T-helper 1 cell treated with Interleukin-12 subunit alpha and Interleukin-12 subunit beta and Interleukin-4 antibody, amounts not matched to agents 30 μg/mL and 1 μg/mL, for 36 hours (primary cell): ENCODE measurements at regions not wholly inside any gene's neighbourhood (a gene's known extent, or its start where the extent isn't known, plus 50 kb on each side); places are given as distances from the start of the nearest gene placed in this dataset.

Experiments used
- H3K27ac Mint-ChIP-seq: one replicate; pipeline ENCODE4 v1.8.0; 2021; ENCODE audit warnings: mild to moderate bottlenecking, mixed read lengths
- H3K27me3 Mint-ChIP-seq: one replicate; pipeline ENCODE4 v1.8.0; 2021; ENCODE audit warnings: low read depth, mixed read lengths
- H3K36me3 Mint-ChIP-seq: one replicate; pipeline ENCODE4 v1.8.0; 2021; ENCODE audit warnings: low read depth, mixed read lengths
- H3K4me1 Mint-ChIP-seq: one replicate; pipeline ENCODE4 v1.8.0; 2021; ENCODE audit warnings: low read depth, mixed read lengths
- H3K4me3 Mint-ChIP-seq: one replicate; pipeline ENCODE4 v1.8.0; 2021; ENCODE audit warnings: mild to moderate bottlenecking, moderate library complexity, mixed read lengths
- H3K9me3 Mint-ChIP-seq: one replicate; pipeline ENCODE4 v1.8.0; 2021; ENCODE audit warnings: mixed read lengths

- H3K4me1 Mint-ChIP-seq, result no peaks in the 10 kb centered on the region
- H3K4me3 Mint-ChIP-seq, result no peak overlapping the region
- H3K27me3 Mint-ChIP-seq, result peaks cover 15% of the 10 kb centered on the region
- H3K36me3 Mint-ChIP-seq, result no peaks in the 10 kb centered on the region
- H3K27ac Mint-ChIP-seq, result no peak overlapping the region
- H3K9me3 Mint-ChIP-seq, result no peaks in the 10 kb centered on the region
These were observed 150.6 kb upstream of the TNRC6C start for GRCh38 chr17:77807746-77808441.

- no peaks in the 10 kb centered on the region for H3K36me3 Mint-ChIP-seq
- H3K27ac Mint-ChIP-seq, result no peak overlapping the region
- H3K4me3 Mint-ChIP-seq, result no peak overlapping the region
- peaks cover 10% of the 10 kb centered on the region for H3K27me3 Mint-ChIP-seq
- H3K4me1 Mint-ChIP-seq, result no peaks in the 10 kb centered on the region
- no peaks in the 10 kb centered on the region for H3K9me3 Mint-ChIP-seq
These were observed 149.6 kb upstream of the TNRC6C start for GRCh38 chr17:77808686-77809425.

GRCh38 chr17:77809814-77810213 lies 148.7 kb upstream of the TNRC6C start:
- H3K27ac Mint-ChIP-seq, result no peak overlapping the region
- H3K4me1 Mint-ChIP-seq, result no peaks in the 10 kb centered on the region
- H3K9me3 Mint-ChIP-seq, result no peaks in the 10 kb centered on the region
- no peaks in the 10 kb centered on the region for H3K36me3 Mint-ChIP-seq
- no peak overlapping the region for H3K4me3 Mint-ChIP-seq
- peaks cover under 1% of the 10 kb centered on the region for H3K27me3 Mint-ChIP-seq

GRCh38 chr17:77810536-77810935 lies 148.0 kb upstream of the TNRC6C start:
- H3K27ac Mint-ChIP-seq, result no peak overlapping the region

GRCh38 chr17:77811521-77811920 lies 147.0 kb upstream of the TNRC6C start:
- H3K9me3 Mint-ChIP-seq, result no peaks in the 10 kb centered on the region
- no peaks in the 10 kb centered on the region for H3K36me3 Mint-ChIP-seq
- no peaks in the 10 kb centered on the region for H3K27me3 Mint-ChIP-seq
- no peak overlapping the region for H3K4me3 Mint-ChIP-seq
- H3K4me1 Mint-ChIP-seq, result no peaks in the 10 kb centered on the region
- H3K27ac Mint-ChIP-seq, result no peak overlapping the region

More at GRCh38 chr17:77810536-77810935, 148.0 kb upstream of the TNRC6C start:
- H3K9me3 Mint-ChIP-seq, result no peaks in the 10 kb centered on the region
- no peaks in the 10 kb centered on the region for H3K4me1 Mint-ChIP-seq
- H3K27me3 Mint-ChIP-seq, result no peaks in the 10 kb centered on the region
- no peaks in the 10 kb centered on the region for H3K36me3 Mint-ChIP-seq
- no peak overlapping the region for H3K4me3 Mint-ChIP-seq

GRCh38 chr17:77814091-77814772 lies 144.3 kb upstream of the TNRC6C start:
- H3K4me3 Mint-ChIP-seq, result no peak overlapping the region
- H3K4me1 Mint-ChIP-seq, result no peaks in the 10 kb centered on the region
- H3K36me3 Mint-ChIP-seq, result no peaks in the 10 kb centered on the region
- no peak overlapping the region for H3K27ac Mint-ChIP-seq
- no peaks in the 10 kb centered on the region for H3K9me3 Mint-ChIP-seq
- H3K27me3 Mint-ChIP-seq, result peaks cover 10% of the 10 kb centered on the region

GRCh38 chr17:77815127-77815905 lies 143.2 kb upstream of the TNRC6C start:
- Mint-ChIP-seq H3K9me3 (no peaks in the 10 kb centered on the region), H3K4me3 (no peak overlapping the region), H3K27me3 (peaks cover 18% of the 10 kb centered on the region), H3K36me3 (no peaks in the 10 kb centered on the region), H3K4me1 (no peaks in the 10 kb centered on the region), H3K27ac (no peak overlapping the region)

- H3K4me1 Mint-ChIP-seq, result no peaks in the 10 kb centered on the region
- H3K4me3 Mint-ChIP-seq, result no peak overlapping the region
- no peaks in the 10 kb centered on the region for H3K9me3 Mint-ChIP-seq
- H3K36me3 Mint-ChIP-seq, result no peaks in the 10 kb centered on the region
- H3K27me3 Mint-ChIP-seq, result peaks cover 23% of the 10 kb centered on the region
- no peak overlapping the region for H3K27ac Mint-ChIP-seq
These were observed 140.6 kb upstream of the TNRC6C start for GRCh38 chr17:77817953-77818352.

- no peak overlapping the region for H3K4me3 Mint-ChIP-seq
- H3K9me3 Mint-ChIP-seq, result no peaks in the 10 kb centered on the region
These were observed 139.0 kb upstream of the TNRC6C start for GRCh38 chr17:77819497-77819896.

GRCh38 chr17:77821114-77821513 lies 137.4 kb upstream of the TNRC6C start:
- Mint-ChIP-seq H3K36me3 (no peaks in the 10 kb centered on the region), H3K27me3 (peaks cover 31% of the 10 kb centered on the region), H3K4me3 (no peak overlapping the region), H3K9me3 (no peaks in the 10 kb centered on the region), H3K4me1 (no peaks in the 10 kb centered on the region), H3K27ac (no peak overlapping the region)

More at GRCh38 chr17:77819497-77819896, 139.0 kb upstream of the TNRC6C start:
- Mint-ChIP-seq H3K36me3 (no peaks in the 10 kb centered on the region), H3K27me3 (peaks cover 30% of the 10 kb centered on the region), H3K27ac (no peak overlapping the region), H3K4me1 (no peaks in the 10 kb centered on the region)

- Mint-ChIP-seq H3K27ac (no peak overlapping the region), H3K4me3 (no peak overlapping the region), H3K4me1 (no peaks in the 10 kb centered on the region), H3K9me3 (no peaks in the 10 kb centered on the region), H3K36me3 (no peaks in the 10 kb centered on the region), H3K27me3 (peaks cover 31% of the 10 kb centered on the region)
These were observed 136.0 kb upstream of the TNRC6C start for GRCh38 chr17:77822302-77823030.

GRCh38 chr17:77824102-77824779 lies 134.3 kb upstream of the TNRC6C start:
- Mint-ChIP-seq H3K4me1 (no peaks in the 10 kb centered on the region), H3K9me3 (no peaks in the 10 kb centered on the region), H3K27me3 (peaks cover 26% of the 10 kb centered on the region), H3K36me3 (no peaks in the 10 kb centered on the region), H3K4me3 (no peak overlapping the region), H3K27ac (no peak overlapping the region)

- peaks cover 21% of the 10 kb centered on the region for H3K27me3 Mint-ChIP-seq
- no peaks in the 10 kb centered on the region for H3K9me3 Mint-ChIP-seq
- H3K4me3 Mint-ChIP-seq, result no peak overlapping the region
- no peak overlapping the region for H3K27ac Mint-ChIP-seq
- H3K4me1 Mint-ChIP-seq, result no peaks in the 10 kb centered on the region
- H3K36me3 Mint-ChIP-seq, result no peaks in the 10 kb centered on the region
These were observed 133.7 kb upstream of the TNRC6C start for GRCh38 chr17:77824780-77825280.
